PC-3 (cell line): ENCODE measurements at regions not wholly inside any gene's neighbourhood (a gene's known extent, or its start where the extent isn't known, plus 50 kb on each side); places are given as distances from the start of the nearest gene placed in this dataset.

Source experiments
- EZH2 ChIP-seq: fragments of 300-600 bp; sonication (generic); IDR thresholded peaks from one replicate; pipeline ENCODE4 v1.6.1; 2017; ENCODE audit warnings: antibody characterized with exemption, mild to moderate bottlenecking, low read length; ENCODE audit not compliant: unreplicated experiment
- TF ChIP-seq, protein P1 (sequence below): fragments of 300-600 bp; sonication (generic); conservative IDR thresholded peaks from 2 replicates; pipeline ENCODE4 v1.5.1; 2017; ENCODE audit warnings: antibody characterized with exemption, low read depth, mild to moderate bottlenecking, low read length

DNA sequence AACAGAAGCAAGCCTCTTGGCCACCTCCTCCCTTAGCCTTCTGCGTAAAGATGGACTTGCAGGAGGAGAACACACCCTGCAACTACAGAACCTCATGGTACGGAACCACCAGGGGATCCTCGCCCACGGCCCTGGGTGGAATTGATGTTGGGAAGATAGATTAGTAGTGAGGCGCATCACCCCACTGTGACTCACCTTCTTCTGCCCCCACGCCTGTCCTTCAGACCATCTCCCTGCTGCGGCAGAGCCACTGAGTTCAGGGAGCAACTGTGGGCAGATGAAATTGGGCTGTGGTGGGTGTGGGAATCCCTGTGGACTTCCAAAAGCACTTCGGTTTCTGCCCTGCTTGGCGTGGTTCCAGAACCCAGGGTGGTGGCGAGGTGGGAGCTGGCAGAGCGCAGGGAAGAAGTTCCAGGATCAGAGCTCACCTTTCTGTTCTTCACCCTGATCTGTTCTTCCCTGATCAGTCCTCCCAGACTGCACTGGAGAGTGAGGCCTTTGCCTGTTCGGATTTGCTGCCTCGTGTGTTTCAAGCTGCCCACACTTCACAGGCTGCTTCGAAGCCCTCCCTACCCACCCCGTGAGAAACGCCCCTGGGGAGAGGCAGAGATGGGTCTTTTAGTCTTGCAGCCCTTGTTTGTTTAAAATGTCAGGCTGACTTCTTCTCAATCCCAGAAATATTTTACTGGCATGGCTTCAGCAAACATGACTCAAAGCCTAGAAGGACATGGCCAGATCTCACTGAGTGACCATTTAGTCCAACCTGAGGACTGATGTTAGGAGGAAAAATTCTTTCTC is 92.8 kb upstream of the MLN start:
- TF ChIP-seq EZH2 = no peak
- TF ChIP-seq, protein P1, sequence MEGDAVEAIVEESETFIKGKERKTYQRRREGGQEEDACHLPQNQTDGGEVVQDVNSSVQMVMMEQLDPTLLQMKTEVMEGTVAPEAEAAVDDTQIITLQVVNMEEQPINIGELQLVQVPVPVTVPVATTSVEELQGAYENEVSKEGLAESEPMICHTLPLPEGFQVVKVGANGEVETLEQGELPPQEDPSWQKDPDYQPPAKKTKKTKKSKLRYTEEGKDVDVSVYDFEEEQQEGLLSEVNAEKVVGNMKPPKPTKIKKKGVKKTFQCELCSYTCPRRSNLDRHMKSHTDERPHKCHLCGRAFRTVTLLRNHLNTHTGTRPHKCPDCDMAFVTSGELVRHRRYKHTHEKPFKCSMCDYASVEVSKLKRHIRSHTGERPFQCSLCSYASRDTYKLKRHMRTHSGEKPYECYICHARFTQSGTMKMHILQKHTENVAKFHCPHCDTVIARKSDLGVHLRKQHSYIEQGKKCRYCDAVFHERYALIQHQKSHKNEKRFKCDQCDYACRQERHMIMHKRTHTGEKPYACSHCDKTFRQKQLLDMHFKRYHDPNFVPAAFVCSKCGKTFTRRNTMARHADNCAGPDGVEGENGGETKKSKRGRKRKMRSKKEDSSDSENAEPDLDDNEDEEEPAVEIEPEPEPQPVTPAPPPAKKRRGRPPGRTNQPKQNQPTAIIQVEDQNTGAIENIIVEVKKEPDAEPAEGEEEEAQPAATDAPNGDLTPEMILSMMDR = no peak
